HAP-1 (cell line): ENCODE measurements at regions not wholly inside any gene's neighbourhood (a gene's known extent, or its start where the extent isn't known, plus 50 kb on each side); places are given as distances from the start of the nearest gene placed in this dataset.

Experiments used
- DNase-seq, 2 experiments: peaks; one replicate each; pipeline ENCODE4 v3.0.0-alpha.2; 2016 to 2020; ENCODE audit warnings: low spot score in 2 of 2
- H3K27me3 ChIP-seq: fragments of 250-450 bp; sonication (Bioruptor Pico); 2 replicates; pipeline ENCODE4 v1.5.1; 2020; ENCODE audit warnings: low read depth, mild to moderate bottlenecking, moderate library complexity
- H3K36me3 ChIP-seq: fragments of 250-450 bp; sonication (Bioruptor Pico); replicated peaks from 2 replicates; pipeline ENCODE4 v1.5.1; 2020; ENCODE audit warnings: mild to moderate bottlenecking
- H3K4me1 ChIP-seq: fragments of 250-450 bp; sonication (Bioruptor Pico); 2 replicates; pipeline ENCODE4 v1.5.1; 2020; ENCODE audit warnings: mild to moderate bottlenecking
- H3K4me3 ChIP-seq: fragments of 250-450 bp; sonication (Bioruptor Pico); 2 replicates; pipeline ENCODE4 v1.5.1; 2020; ENCODE audit warnings: mild to moderate bottlenecking, moderate library complexity
- H3K9me3 ChIP-seq: fragments of 250-450 bp; sonication (Bioruptor Pico); 2 replicates; pipeline ENCODE4 v1.5.1; 2020; ENCODE audit warnings: mild to moderate bottlenecking, moderate library complexity
- in situ Hi-C: fragments of 300-500 bp; cut with MboI; formaldehyde crosslinking; loops from 3 replicates; pipeline ENCODE4 v1.14.3; 2020; ENCODE audit warnings: low sequenced_read_pairs, inconsistent platforms, mixed read lengths

- H3K36me3 ChIP-seq = no peaks in the 10 kb centered on the region
- no peak overlapping the region for H3K4me3 ChIP-seq
- no peaks in the 10 kb centered on the region; the same call in 1 of the 2 replicates for H3K9me3 ChIP-seq
- DNase-seq = no peak
- H3K4me1 ChIP-seq = no peaks in the 10 kb centered on the region
- in situ Hi-C loops = no loop called here
- no peaks in the 10 kb centered on the region for H3K27me3 ChIP-seq
Observed at GRCh38 chr6:9401960-9402359, 966.6 kb upstream of the SLC35B3 start.

GRCh38 chr6:9399916-9400315, 964.6 kb upstream of the SLC35B3 start:
- in situ Hi-C loops = no loop called here
- no peaks in the 10 kb centered on the region for H3K4me1 ChIP-seq
- H3K9me3 ChIP-seq = no peaks in the 10 kb centered on the region; the same call in 1 of the 2 replicates
- DNase-seq = no peak
- H3K36me3 ChIP-seq = no peaks in the 10 kb centered on the region
- no peak overlapping the region for H3K4me3 ChIP-seq
- H3K27me3 ChIP-seq = no peaks in the 10 kb centered on the region

- H3K9me3 ChIP-seq = no peaks in the 10 kb centered on the region; the same call in 1 of the 2 replicates
- no peaks in the 10 kb centered on the region for H3K27me3 ChIP-seq
- H3K4me3 ChIP-seq = no peak overlapping the region
- DNase-seq = no peak
- in situ Hi-C loops = no loop called here
- H3K36me3 ChIP-seq = no peaks in the 10 kb centered on the region
- no peaks in the 10 kb centered on the region for H3K4me1 ChIP-seq
Observed at GRCh38 chr6:9398767-9399373, 963.5 kb upstream of the SLC35B3 start.

GRCh38 chr6:9398071-9398766, 962.9 kb upstream of the SLC35B3 start:
- Histone ChIP-seq H3K9me3 (no peaks in the 10 kb centered on the region; the same call in 1 of the 2 replicates), H3K4me3 (no peak overlapping the region), H3K4me1 (no peaks in the 10 kb centered on the region), H3K36me3 (no peaks in the 10 kb centered on the region), H3K27me3 (no peaks in the 10 kb centered on the region)
- no peak for DNase-seq
- in situ Hi-C loops = no loop called here

- Histone ChIP-seq H3K36me3 (no peaks in the 10 kb centered on the region), H3K4me3 (no peak overlapping the region), H3K4me1 (no peaks in the 10 kb centered on the region), H3K27me3 (no peaks in the 10 kb centered on the region), H3K9me3 (no peaks in the 10 kb centered on the region)
- in situ Hi-C loops = no loop called here
- no peak for DNase-seq
Observed at GRCh38 chr6:9388596-9388995, 953.3 kb upstream of the SLC35B3 start.

- Histone ChIP-seq H3K27me3 (no peaks in the 10 kb centered on the region), H3K36me3 (no peaks in the 10 kb centered on the region), H3K4me3 (no peak overlapping the region), H3K9me3 (no peaks in the 10 kb centered on the region), H3K4me1 (no peaks in the 10 kb centered on the region)
- DNase-seq = no peak
- in situ Hi-C loops = no loop called here
Observed at GRCh38 chr6:9380568-9380967, 945.2 kb upstream of the SLC35B3 start.

GRCh38 chr6:9373308-9373707, 938.0 kb upstream of the SLC35B3 start:
- Histone ChIP-seq H3K4me1 (no peaks in the 10 kb centered on the region), H3K27me3 (no peaks in the 10 kb centered on the region), H3K4me3 (no peak overlapping the region), H3K36me3 (no peaks in the 10 kb centered on the region), H3K9me3 (no peaks in the 10 kb centered on the region)
- no peak for DNase-seq
- in situ Hi-C loops = no loop called here

GRCh38 chr6:9370480-9370879, 935.1 kb upstream of the SLC35B3 start:
- Histone ChIP-seq H3K4me1 (no peaks in the 10 kb centered on the region), H3K9me3 (no peaks in the 10 kb centered on the region), H3K36me3 (no peaks in the 10 kb centered on the region), H3K27me3 (no peaks in the 10 kb centered on the region), H3K4me3 (no peak overlapping the region)
- in situ Hi-C loops = no loop called here
- DNase-seq = no peak

- in situ Hi-C loops = no loop called here
Observed at GRCh38 chr6:9365378-9365777, 930.0 kb upstream of the SLC35B3 start.

GRCh38 chr6:9361749-9362148, 926.4 kb upstream of the SLC35B3 start:
- no peaks in the 10 kb centered on the region for H3K4me1 ChIP-seq
- no peaks in the 10 kb centered on the region for H3K9me3 ChIP-seq
- no peaks in the 10 kb centered on the region for H3K36me3 ChIP-seq
- in situ Hi-C loops = no loop called here
- H3K4me3 ChIP-seq = no peak overlapping the region
- no peak for DNase-seq
- H3K27me3 ChIP-seq = no peaks in the 10 kb centered on the region

More at GRCh38 chr6:9365378-9365777, 930.0 kb upstream of the SLC35B3 start:
- H3K27me3 ChIP-seq = no peaks in the 10 kb centered on the region
- no peaks in the 10 kb centered on the region for H3K9me3 ChIP-seq
- H3K4me3 ChIP-seq = no peak overlapping the region
- no peak for DNase-seq
- no peaks in the 10 kb centered on the region for H3K4me1 ChIP-seq
- no peaks in the 10 kb centered on the region for H3K36me3 ChIP-seq

GRCh38 chr6:9360881-9361280, 925.5 kb upstream of the SLC35B3 start:
- DNase-seq = no peak
- no peaks in the 10 kb centered on the region for H3K36me3 ChIP-seq
- no peaks in the 10 kb centered on the region for H3K4me1 ChIP-seq
- no peaks in the 10 kb centered on the region for H3K9me3 ChIP-seq
- in situ Hi-C loops = no loop called here
- H3K27me3 ChIP-seq = no peaks in the 10 kb centered on the region
- no peak overlapping the region for H3K4me3 ChIP-seq

- no peaks in the 10 kb centered on the region for H3K27me3 ChIP-seq
- no peak overlapping the region for H3K4me3 ChIP-seq
- H3K4me1 ChIP-seq = no peaks in the 10 kb centered on the region
- no peak for DNase-seq
- in situ Hi-C loops = no loop called here
- no peaks in the 10 kb centered on the region for H3K36me3 ChIP-seq
- no peaks in the 10 kb centered on the region for H3K9me3 ChIP-seq
Observed at GRCh38 chr6:9347608-9348007, 912.3 kb upstream of the SLC35B3 start.

- H3K4me1 ChIP-seq = no peaks in the 10 kb centered on the region
- in situ Hi-C loops = no loop called here
Observed at GRCh38 chr6:9346923-9347322, 911.6 kb upstream of the SLC35B3 start.

GRCh38 chr6:9335431-9335830, 900.1 kb upstream of the SLC35B3 start:
- no peak for DNase-seq

More at GRCh38 chr6:9346923-9347322, 911.6 kb upstream of the SLC35B3 start:
- no peaks in the 10 kb centered on the region for H3K9me3 ChIP-seq
- no peaks in the 10 kb centered on the region for H3K27me3 ChIP-seq
- H3K36me3 ChIP-seq = no peaks in the 10 kb centered on the region
- H3K4me3 ChIP-seq = no peak overlapping the region
- DNase-seq = no peak

More at GRCh38 chr6:9335431-9335830, 900.1 kb upstream of the SLC35B3 start:
- Histone ChIP-seq H3K36me3 (no peaks in the 10 kb centered on the region), H3K4me1 (no peaks in the 10 kb centered on the region), H3K4me3 (no peak overlapping the region), H3K9me3 (no peaks in the 10 kb centered on the region), H3K27me3 (no peaks in the 10 kb centered on the region)
- in situ Hi-C loops = no loop called here
